ENCODE measurements at regions not wholly inside any gene's neighbourhood (a gene's known extent, or its start where the extent isn't known, plus 50 kb on each side); places are given as distances from the start of the nearest gene placed in this dataset.

DNA sequence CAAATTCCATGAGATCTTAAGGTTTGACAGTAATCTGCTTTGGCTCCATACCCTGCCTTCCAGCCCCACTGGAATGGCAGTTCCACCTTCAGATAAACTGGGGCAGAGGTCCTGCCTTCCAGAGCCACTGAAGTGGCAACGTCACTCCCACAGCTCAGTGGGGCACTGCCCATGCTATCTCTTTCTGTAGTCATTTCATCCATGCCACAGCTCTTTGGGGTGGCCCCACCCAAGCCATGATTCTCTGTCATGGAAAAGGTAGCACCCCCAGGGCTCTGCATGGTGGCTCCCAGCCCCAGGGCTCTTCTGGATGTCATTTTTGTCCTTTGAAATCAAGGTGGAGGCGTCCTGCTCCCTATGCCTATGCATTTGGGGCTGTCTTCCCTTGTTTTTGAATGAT, 596.5 kb downstream of the SPOCK3 start:
- FAIRE-seq (no peak), DNase-seq (ENCODE audit: low read depth) (no peak)
- no peak overlapping the region for H3K4me3 ChIP-seq (ENCODE audit: low read depth, low read length)

DNA sequence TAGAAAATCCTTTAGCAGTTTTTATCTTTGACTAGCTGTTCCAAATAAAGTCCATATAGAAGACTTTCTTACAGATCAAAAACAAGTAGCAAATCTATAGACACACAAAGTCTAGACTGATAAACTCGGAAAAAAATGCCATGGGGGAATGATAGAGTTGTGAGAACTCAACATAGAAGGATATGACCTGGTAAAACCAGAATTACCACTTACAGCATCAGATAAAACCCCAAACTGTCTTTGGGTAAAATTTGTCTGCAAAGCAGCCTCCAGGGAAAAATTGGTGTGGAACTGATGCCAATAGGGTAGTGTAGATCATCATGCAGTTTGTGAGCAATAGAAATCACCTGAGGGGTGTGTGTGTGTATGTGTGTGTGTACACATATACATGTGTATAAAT, 579.1 kb downstream of the SPOCK3 start:
- no peak for DNase-seq (ENCODE audit: low read depth)

More for the DNA sequence above, 596.5 kb downstream of the SPOCK3 start:
- TF ChIP-seq, protein P1, sequence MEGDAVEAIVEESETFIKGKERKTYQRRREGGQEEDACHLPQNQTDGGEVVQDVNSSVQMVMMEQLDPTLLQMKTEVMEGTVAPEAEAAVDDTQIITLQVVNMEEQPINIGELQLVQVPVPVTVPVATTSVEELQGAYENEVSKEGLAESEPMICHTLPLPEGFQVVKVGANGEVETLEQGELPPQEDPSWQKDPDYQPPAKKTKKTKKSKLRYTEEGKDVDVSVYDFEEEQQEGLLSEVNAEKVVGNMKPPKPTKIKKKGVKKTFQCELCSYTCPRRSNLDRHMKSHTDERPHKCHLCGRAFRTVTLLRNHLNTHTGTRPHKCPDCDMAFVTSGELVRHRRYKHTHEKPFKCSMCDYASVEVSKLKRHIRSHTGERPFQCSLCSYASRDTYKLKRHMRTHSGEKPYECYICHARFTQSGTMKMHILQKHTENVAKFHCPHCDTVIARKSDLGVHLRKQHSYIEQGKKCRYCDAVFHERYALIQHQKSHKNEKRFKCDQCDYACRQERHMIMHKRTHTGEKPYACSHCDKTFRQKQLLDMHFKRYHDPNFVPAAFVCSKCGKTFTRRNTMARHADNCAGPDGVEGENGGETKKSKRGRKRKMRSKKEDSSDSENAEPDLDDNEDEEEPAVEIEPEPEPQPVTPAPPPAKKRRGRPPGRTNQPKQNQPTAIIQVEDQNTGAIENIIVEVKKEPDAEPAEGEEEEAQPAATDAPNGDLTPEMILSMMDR (IDR thresholded peaks at IDR 0.05; ENCODE audit: insufficient read depth, low read length, severe bottlenecking) = no peak
- no peaks in the 10 kb centered on the region for H3K27me3 ChIP-seq (ENCODE audit: control insufficient read depth, insufficient read depth, low read length)
- no peaks in the 10 kb centered on the region for H3K36me3 ChIP-seq (ENCODE audit: control insufficient read depth, insufficient read depth, low read length)

DNA sequence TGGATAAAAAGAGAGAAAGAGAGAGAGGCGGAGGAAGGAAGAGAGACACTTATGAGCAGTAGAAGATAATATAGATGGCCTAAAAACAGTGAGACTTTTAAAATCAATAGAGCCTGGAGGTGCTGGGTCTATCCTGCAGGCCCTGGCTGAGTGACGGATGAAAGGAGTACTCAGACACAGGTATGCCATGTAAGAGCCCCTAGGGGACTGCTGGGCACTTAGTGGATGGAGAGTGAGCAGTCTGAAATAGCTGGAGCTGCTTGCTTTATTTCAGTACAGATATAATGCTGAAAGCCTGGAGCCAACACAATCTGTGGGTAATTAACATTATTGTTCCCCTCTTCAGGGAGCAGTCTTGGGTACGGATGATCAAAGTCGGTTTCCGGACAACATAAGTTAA, 578.6 kb downstream of the SPOCK3 start:
- FAIRE-seq = no peak
- Histone ChIP-seq H3K27me3 (ENCODE audit: control insufficient read depth, insufficient read depth, low read length) (no peaks in the 10 kb centered on the region), H3K36me3 (ENCODE audit: control insufficient read depth, insufficient read depth, low read length) (no peaks in the 10 kb centered on the region), H3K4me3 (ENCODE audit: low read depth, low read length) (no peak overlapping the region)
- DNase-seq (ENCODE audit: low read depth) = no peak
- TF ChIP-seq, protein P1 (IDR thresholded peaks at IDR 0.05; ENCODE audit: insufficient read depth, low read length, severe bottlenecking) = no peak

More for the DNA sequence above, 579.1 kb downstream of the SPOCK3 start:
- Histone ChIP-seq H3K36me3 (ENCODE audit: control insufficient read depth, insufficient read depth, low read length) (no peaks in the 10 kb centered on the region), H3K27me3 (ENCODE audit: control insufficient read depth, insufficient read depth, low read length) (no peaks in the 10 kb centered on the region), H3K4me3 (ENCODE audit: low read depth, low read length) (no peak overlapping the region)
- TF ChIP-seq, protein P1 (IDR thresholded peaks at IDR 0.05; ENCODE audit: insufficient read depth, low read length, severe bottlenecking) = no peak
- FAIRE-seq = no peak

DNA sequence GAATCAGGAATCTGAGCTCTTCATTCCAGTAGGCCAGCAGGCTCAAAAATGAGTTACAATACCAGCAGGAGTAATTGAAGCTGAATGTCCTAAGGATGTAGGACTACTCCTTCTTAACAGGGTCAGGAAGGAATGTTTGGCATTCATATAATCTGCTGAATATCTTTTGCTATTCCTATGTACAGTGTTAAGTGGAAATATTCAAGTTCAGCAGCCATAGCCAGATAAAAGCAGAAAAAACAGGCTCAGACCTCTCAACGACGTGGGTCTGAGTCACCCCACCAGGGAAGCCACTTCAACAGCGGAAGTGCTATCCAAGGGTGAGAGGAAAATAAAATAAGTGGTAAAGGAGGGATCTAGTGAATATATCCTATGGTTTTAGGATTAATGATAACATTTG, 577.0 kb downstream of the SPOCK3 start:
- TF ChIP-seq, protein P1 (IDR thresholded peaks at IDR 0.05; ENCODE audit: insufficient read depth, low read length, severe bottlenecking) = no peak
- no peaks in the 10 kb centered on the region for H3K36me3 ChIP-seq (ENCODE audit: control insufficient read depth, insufficient read depth, low read length)
- DNase-seq (ENCODE audit: low read depth) = peak; percentile 58
- no peak for FAIRE-seq
- H3K27me3 ChIP-seq (ENCODE audit: control insufficient read depth, insufficient read depth, low read length) = no peaks in the 10 kb centered on the region
- no peak overlapping the region for H3K4me3 ChIP-seq (ENCODE audit: low read depth, low read length)

DNA sequence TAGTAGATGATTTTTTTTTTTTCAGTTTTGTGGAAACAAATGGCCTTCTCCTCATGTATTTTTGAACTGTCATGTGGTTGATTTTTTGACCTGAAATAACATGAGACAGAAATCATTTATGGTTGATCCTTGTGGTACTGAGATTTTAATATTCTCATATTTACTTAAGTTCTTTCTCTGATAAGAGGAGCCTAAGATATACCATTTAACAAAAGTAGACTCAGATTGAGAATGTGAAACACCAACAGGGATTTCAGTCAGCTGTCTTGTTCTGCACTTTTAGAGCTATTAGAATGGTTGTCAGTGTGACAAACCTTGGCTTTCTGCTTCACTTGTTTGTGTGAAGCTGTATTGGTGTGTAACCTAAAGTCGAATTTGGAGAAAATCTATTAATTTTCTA, 575.7 kb downstream of the SPOCK3 start:
- DNase-seq (ENCODE audit: low read depth) = no peak
- Histone ChIP-seq H3K4me3 (ENCODE audit: low read depth, low read length) (no peak overlapping the region), H3K36me3 (ENCODE audit: control insufficient read depth, insufficient read depth, low read length) (no peaks in the 10 kb centered on the region), H3K27me3 (ENCODE audit: control insufficient read depth, insufficient read depth, low read length) (no peaks in the 10 kb centered on the region)
- no peak for FAIRE-seq
- TF ChIP-seq, protein P1 (IDR thresholded peaks at IDR 0.05; ENCODE audit: insufficient read depth, low read length, severe bottlenecking) = no peak

DNA sequence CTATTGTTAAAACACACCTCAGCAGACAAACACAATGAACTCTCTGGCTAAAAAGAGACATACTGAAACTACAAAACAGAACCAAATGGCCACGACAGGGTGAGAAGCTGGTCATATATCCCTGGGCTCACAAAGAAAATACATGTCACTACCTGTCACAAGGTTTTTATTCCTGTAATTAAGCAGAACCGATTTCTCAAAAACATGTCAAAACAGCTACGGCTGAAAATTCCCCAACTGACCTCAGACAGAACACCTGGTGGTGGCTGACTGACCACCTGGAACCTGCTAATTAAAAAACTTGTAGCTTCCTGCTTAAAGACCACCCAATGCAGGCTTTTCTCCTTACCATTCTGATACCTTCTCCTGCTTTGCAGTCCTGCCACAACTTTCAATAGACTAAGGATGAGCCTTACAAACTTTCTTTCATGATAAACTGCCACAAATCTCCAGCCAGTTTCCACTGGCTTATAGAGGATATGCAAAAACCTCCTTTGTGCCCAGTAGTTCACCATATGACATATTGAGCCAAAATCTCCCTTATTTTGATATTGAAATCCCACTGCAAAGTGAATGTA, 571.9 kb downstream of the SPOCK3 start:
- DNase-seq (ENCODE audit: low read depth) (peak; percentile 47), FAIRE-seq (no peak)
- TF ChIP-seq, protein P1 (IDR thresholded peaks at IDR 0.05; ENCODE audit: insufficient read depth, low read length, severe bottlenecking) = no peak
- H3K36me3 ChIP-seq (ENCODE audit: control insufficient read depth, insufficient read depth, low read length) = no peaks in the 10 kb centered on the region
- no peak overlapping the region for H3K4me3 ChIP-seq (ENCODE audit: low read depth, low read length)
- H3K27me3 ChIP-seq (ENCODE audit: control insufficient read depth, insufficient read depth, low read length) = no peaks in the 10 kb centered on the region
